K562 (cell line): ENCODE measurements at regions not wholly inside any gene's neighbourhood (a gene's known extent, or its start where the extent isn't known, plus 50 kb on each side); places are given as distances from the start of the nearest gene placed in this dataset.

Experiments used
- ATAC-seq: fragments of 200-7000 bp; cut with Tn5 transposase; 3 replicates; pipeline ENCODE4 v1.9.1; 2020; ENCODE audit warnings: moderate library complexity
- BruUV-seq: library from RNA; stranded (reverse); fragments of 400-500 nt; replicated peaks from 2 replicates; lab custom pipeline; 2021; lab: Mats Ljungman, UMichigan
- CTCF ChIA-PET: fragments of 300-600 bp; formaldehyde crosslinking; extraction: SDS; loops from one replicate; lab custom pipeline; 2021; ENCODE audit warnings: low intra/inter-chr PET ratio; lab: Yijun Ruan, JAX
- POLR2A ChIA-PET: fragments of 300-600, 350-650 bp; sonication (Branson Sonifier 250); formaldehyde crosslinking; extraction: SDS; loops from one replicate; lab custom pipeline; 2021; ENCODE audit warnings: antibody characterized with exemption, inconsistent platforms; lab: Yijun Ruan, JAX
- DNase-seq, 4 experiments: peaks; one replicate each; pipeline versions ENCODE4 v3.0.0 to v3.0.0-alpha.2; 2011 to 2018; ENCODE audit warnings: low spot score in 3 of 4, mixed read lengths in 3 of 4; ENCODE audit errors: extremely low read depth in 1 of 4
- FAIRE-seq: peaks from 2 replicates; lab custom pipeline; 2011; peaks lifted over from hg19 to GRCh38; lab: Jason Lieb, UNC
- H2AFZ ChIP-seq: 2 replicates; pipeline ENCODE4 v1.6.0; 2011; ENCODE audit warnings: low read depth, low read length, control low read depth, inconsistent platforms
- H3K27ac ChIP-seq: fragments of 200-600 bp; 3 replicates; pipeline ENCODE4 v1.8.0; 2011; ENCODE audit warnings: low read depth, mild to moderate bottlenecking, control low read depth, inconsistent platforms, low read length, moderate library complexity, mixed read lengths; ENCODE audit errors: extremely low read depth
- H3K27me3 ChIP-seq, 2 experiments: fragments of 300-600 bp in 1 of 2; 2 replicates in 1 of 2; 3 replicates in 1 of 2; pipeline versions ENCODE4 v1.6.0 to v1.8.0; 2011; ENCODE audit warnings: inconsistent platforms in 2 of 2, low read length in 2 of 2, mild to moderate bottlenecking in 1 of 2, mixed read lengths in 1 of 2, moderate library complexity in 1 of 2; ENCODE audit not compliant: control insufficient read depth in 2 of 2, insufficient read depth in 2 of 2
- H3K36me3 ChIP-seq: fragments of 300-600 bp; 3 replicates; pipeline ENCODE4 v1.8.0; 2011; ENCODE audit warnings: mild to moderate bottlenecking, low read length, inconsistent platforms; ENCODE audit not compliant: control insufficient read depth, insufficient read depth
- H3K4me1 ChIP-seq, 2 experiments: fragments of 200-600 bp in 1 of 2; replicated peaks in 1 of 2; 2 replicates in 1 of 2; 3 replicates in 1 of 2; pipeline versions ENCODE4 v1.5.1 to v1.8.0; 2011; ENCODE audit warnings: inconsistent platforms in 2 of 2, low read length in 2 of 2, mild to moderate bottlenecking in 1 of 2, mixed read lengths in 1 of 2, moderate library complexity in 1 of 2; ENCODE audit not compliant: control insufficient read depth in 2 of 2, insufficient read depth in 2 of 2
- H3K4me2 ChIP-seq: 2 replicates; pipeline ENCODE4 v1.6.1; 2011; ENCODE audit warnings: low read length, control low read depth, inconsistent platforms, mixed read lengths; ENCODE audit not compliant: insufficient read depth
- H3K4me3 ChIP-seq: fragments of 200-600 bp; sonication (generic), shearing (Covaris generic); 2 replicates; pipeline ENCODE4 v1.5.1; 2016; ENCODE audit warnings: control low read depth, inconsistent platforms
- H3K79me2 ChIP-seq: fragments of 200-600 bp; 3 replicates; pipeline ENCODE4 v1.8.0; 2011; ENCODE audit warnings: low read length, inconsistent platforms; ENCODE audit not compliant: control insufficient read depth, insufficient read depth
- H3K9ac ChIP-seq, 2 experiments: 2 replicates each; pipeline versions ENCODE4 v1.6.0 to v1.6.1; 2011; ENCODE audit warnings: low read depth in 2 of 2, low read length in 2 of 2, control low read depth in 1 of 2, inconsistent platforms in 1 of 2, mild to moderate bottlenecking in 1 of 2, mixed read lengths in 1 of 2; ENCODE audit not compliant: insufficient read depth in 1 of 2
- H3K9me1 ChIP-seq: one replicate; pipeline ENCODE4 v1.6.0; 2011; ENCODE audit warnings: inconsistent platforms, mild to moderate bottlenecking, low read length, moderate library complexity; ENCODE audit not compliant: control insufficient read depth, insufficient read depth
- H3K9me3 ChIP-seq: replicated peaks from 2 replicates; pipeline ENCODE4 v1.5.1; 2011; ENCODE audit warnings: low read depth, low read length, inconsistent platforms; ENCODE audit not compliant: control insufficient read depth, insufficient read depth
- H4K20me1 ChIP-seq: replicated peaks from 2 replicates; pipeline ENCODE4 v1.6.1; 2011; ENCODE audit warnings: low read length, inconsistent platforms, mixed read lengths; ENCODE audit not compliant: control insufficient read depth, insufficient read depth
- BACH1 ChIP-seq: fragments of 200-800 bp; sonication (Bioruptor generic); IDR thresholded peaks from 2 replicates; pipeline ENCODE4 v1.6.1; 2016; ENCODE audit warnings: missing genetic modification characterization, missing compliant biosample characterization
- BCL6 ChIP-seq: fragments of 250-450 bp; sonication (Bioruptor Pico); IDR thresholded peaks from 2 replicates; pipeline ENCODE4 v1.4.0; 2020
- CREB1 ChIP-seq, 2 experiments: sonication (generic) in 1 of 2; formaldehyde crosslinking in 1 of 2; IDR thresholded peaks; 2 replicates each; pipeline versions ENCODE4 v1.6.1 to v1.8.0; 2012 to 2022; ENCODE audit warnings: inconsistent platforms in 1 of 2, mild to moderate bottlenecking in 1 of 2, missing genetic modification reagents in 1 of 2, moderate library complexity in 1 of 2
- CREM ChIP-seq: IDR thresholded peaks from 2 replicates; pipeline ENCODE4 v1.6.1; 2014; ENCODE audit warnings: antibody characterized with exemption, low read depth
- FOXK2 ChIP-seq, 2 experiments: fragments of 450-650 bp; IDR thresholded peaks in 1 of 2; conservative IDR thresholded peaks in 1 of 2; 2 replicates each; pipeline ENCODE4 v1.6.1; 2016; ENCODE audit warnings: low read depth in 2 of 2, mild to moderate bottlenecking in 1 of 2
- HNRNPL ChIP-seq: fragments of 200-400 bp; formaldehyde crosslinking; IDR thresholded peaks from 2 replicates; pipeline ENCODE4 v1.6.1; 2017; ENCODE audit warnings: low read depth, mild to moderate bottlenecking, low read length
- JUND ChIP-seq, 2 experiments: IDR thresholded peaks; 2 replicates in 1 of 2; 3 replicates in 1 of 2; pipeline ENCODE4 v1.6.1; 2011; ENCODE audit warnings: borderline replicate concordance in 2 of 2, low read depth in 2 of 2, low read length in 2 of 2, improper control_type of control experiment in 1 of 2, missing biosample characterization in 1 of 2, missing genetic modification characterization in 1 of 2, missing genetic modification reagents in 1 of 2
- MED1 ChIP-seq: sonication (generic); formaldehyde crosslinking; IDR thresholded peaks from 2 replicates; pipeline ENCODE4 v1.8.1; 2023; ENCODE audit warnings: missing genetic modification reagents, borderline replicate concordance
- NFATC3 ChIP-seq: fragments of 450-650 bp; IDR thresholded peaks from 2 replicates; pipeline ENCODE4 v1.6.1; 2017; ENCODE audit warnings: mild to moderate bottlenecking
- NFIX ChIP-seq: fragments of 250-450 bp; sonication (Bioruptor Pico); IDR thresholded peaks from 2 replicates; pipeline ENCODE4 v1.4.0; 2020; ENCODE audit warnings: low read depth, mild to moderate bottlenecking, moderate library complexity
- OTX1 ChIP-seq: fragments of 450-650 bp; formaldehyde crosslinking; IDR thresholded peaks from 2 replicates; pipeline ENCODE4 v1.4.0; 2022; ENCODE audit warnings: mild to moderate bottlenecking
- POLR3A ChIP-seq: IDR thresholded peaks from 2 replicates; pipeline ENCODE4 v1.6.1; 2011; ENCODE audit warnings: borderline replicate concordance, mild to moderate bottlenecking, moderate library complexity; ENCODE audit not compliant: insufficient read length, insufficient read depth; ENCODE audit errors: extremely low read depth
- POLR3G ChIP-seq: IDR thresholded peaks from 2 replicates; pipeline ENCODE4 v1.6.1; 2011; ENCODE audit not compliant: insufficient read length, insufficient replicate concordance; ENCODE audit errors: extremely low read depth
- SLC30A9 ChIP-seq: fragments of 250-450 bp; sonication (Bioruptor Pico); IDR thresholded peaks from 2 replicates; pipeline ENCODE4 v1.8.0; 2022; ENCODE audit warnings: mild to moderate bottlenecking, moderate library complexity
- ZFP30 ChIP-seq: fragments of 250-450 bp; sonication (Bioruptor Pico); IDR thresholded peaks from 2 replicates; pipeline ENCODE4 v1.8.0; 2022; ENCODE audit warnings: moderate library complexity, mild to moderate bottlenecking, inconsistent platforms, borderline replicate concordance
- ZNF133 ChIP-seq: fragments of 250-450 bp; sonication (Bioruptor Pico); IDR thresholded peaks from 2 replicates; pipeline ENCODE4 v1.4.0; 2020; ENCODE audit warnings: mild to moderate bottlenecking
- ZNF224 ChIP-seq: sonication (generic); formaldehyde crosslinking; IDR thresholded peaks from 2 replicates; pipeline ENCODE4 v1.8.0; 2022; ENCODE audit warnings: mild to moderate bottlenecking, missing genetic modification reagents
- WGBS: fragments of 100-300 bp; shearing (Covaris generic); methylation state at CpG from one replicate; pipeline ENCODE4 v1.1.6; 2016; ENCODE audit warnings: low coverage, mixed read lengths; ENCODE audit not compliant: insufficient coverage; ENCODE audit errors: missing lambda C conversion rate; 5-methylcytosine and 5-hydroxymethylcytosine counted together
- in situ Hi-C: fragments of 300-500 bp; cut with MboI; formaldehyde crosslinking; loops from 4 replicates; pipeline ENCODE4 v1.15.0; 2018; ENCODE audit warnings: inconsistent platforms, mixed read lengths
- intact Hi-C: fragments of 100-400 bp; cut with micrococcal nuclease; formaldehyde crosslinking; loops from 2 replicates; pipeline ENCODE4 v1.14.2; 2022
- TF ChIP-seq, protein P1 (sequence below): fragments of 450-650 bp; formaldehyde crosslinking; IDR thresholded peaks from 2 replicates; pipeline ENCODE4 v1.4.0; 2020; ENCODE audit warnings: mild to moderate bottlenecking, mixed read lengths
- TF ChIP-seq, protein P2 (sequence below): fragments of 450-650 bp; IDR thresholded peaks from 2 replicates; pipeline ENCODE4 v1.6.1; 2017; ENCODE audit warnings: antibody characterized with exemption
- TF ChIP-seq, protein P3 (sequence below): fragments of 450-650 bp; IDR thresholded peaks from 2 replicates; pipeline ENCODE4 v1.6.1; 2016; ENCODE audit warnings: missing biosample characterization, missing genetic modification characterization

DNA sequence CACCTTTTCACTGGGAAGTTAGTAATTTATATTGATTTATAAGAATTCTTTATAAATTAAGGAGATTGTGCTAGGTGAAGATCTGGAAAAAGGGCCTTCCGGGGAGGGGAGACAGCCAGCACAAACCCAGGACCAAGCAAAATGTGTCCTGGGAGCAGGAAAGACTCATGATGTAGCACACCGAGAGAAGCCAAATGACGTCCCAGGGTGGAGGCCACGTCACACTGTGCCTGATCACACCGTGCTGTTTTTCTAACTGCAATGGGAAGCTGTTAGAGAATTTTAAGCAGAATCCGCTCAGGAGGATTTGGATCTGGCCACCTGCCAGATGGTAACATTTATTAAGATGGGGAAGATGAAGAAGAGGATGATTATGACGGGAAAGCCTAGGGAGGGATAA is 72.7 kb upstream of the AKAP12 start:
- Histone ChIP-seq H2AFZ (no peak overlapping the region), H3K9me1 (no peaks in the 10 kb centered on the region), H3K79me2 (no peaks in the 10 kb centered on the region), H3K27me3 (peaks cover 32 to 45% of the 10 kb centered on the region in 2 experiments), H3K9me3 (no peaks in the 10 kb centered on the region), H4K20me1 (no peaks in the 10 kb centered on the region), H3K9ac (no peak overlapping the region), H3K36me3 (no peaks in the 10 kb centered on the region), H3K4me2 (no peak overlapping the region), H3K27ac (no peak overlapping the region), H3K4me1 (no peaks in the 10 kb centered on the region), H3K4me3 (no peak overlapping the region)
- DNase-seq (no peak), ATAC-seq (no peak), FAIRE-seq (no peak)
- WGBS: 6% methylated on average over 7 of the region's 7 CpGs
- ChIA-PET POLR2A (no interaction called here), CTCF (no interaction called here)
- in situ Hi-C loops: no loop called here
- intact Hi-C loops: loop anchor here (5.0 kb wide), 1 partner anchor 155 kb away; no protein-coding TSS in a partner anchor
- BruUV-seq: no TSS peak
- TF ChIP-seq NFATC3 (no peak), CREB1 (IDR thresholded peaks at IDR 0.05) (peak; percentile 63; the same call in 1 of the 2 replicates), CREB1 (CRISPR knock-in tag; IDR thresholded peaks at IDR 0.05) (no peak), OTX1 (CRISPR knock-in tag) (no peak), SLC30A9 (no peak), ZFP30 (CRISPR knock-in tag) (no peak), MED1 (CRISPR knock-in tag) (no peak), HNRNPL (no peak), BCL6 (CRISPR knock-in tag) (no peak), JUND (IDR thresholded peaks at IDR 0.05; ENCODE audit: borderline replicate concordance, low read depth, low read length) (no peak), JUND (tag; IDR thresholded peaks at IDR 0.05; ENCODE audit: borderline replicate concordance, low read depth, low read length) (no peak), BACH1 (tag) (no peak), POLR3A (no peak), POLR3G (no peak), CREM (peak; percentile 50), NFIX (CRISPR knock-in tag) (0 out of 2 replicates have a peak, but pooled peaks have one; percentile 10), ZNF224 (CRISPR knock-in tag) (no peak), FOXK2 (conservative IDR thresholded peaks at IDR 0.05 in 1 of 2, IDR thresholded peaks at IDR 0.05 in 1 of 2; ENCODE audit: low read depth in 2 of 2) (no peak), ZNF133 (CRISPR knock-in tag) (no peak)
- TF ChIP-seq, protein P1, sequence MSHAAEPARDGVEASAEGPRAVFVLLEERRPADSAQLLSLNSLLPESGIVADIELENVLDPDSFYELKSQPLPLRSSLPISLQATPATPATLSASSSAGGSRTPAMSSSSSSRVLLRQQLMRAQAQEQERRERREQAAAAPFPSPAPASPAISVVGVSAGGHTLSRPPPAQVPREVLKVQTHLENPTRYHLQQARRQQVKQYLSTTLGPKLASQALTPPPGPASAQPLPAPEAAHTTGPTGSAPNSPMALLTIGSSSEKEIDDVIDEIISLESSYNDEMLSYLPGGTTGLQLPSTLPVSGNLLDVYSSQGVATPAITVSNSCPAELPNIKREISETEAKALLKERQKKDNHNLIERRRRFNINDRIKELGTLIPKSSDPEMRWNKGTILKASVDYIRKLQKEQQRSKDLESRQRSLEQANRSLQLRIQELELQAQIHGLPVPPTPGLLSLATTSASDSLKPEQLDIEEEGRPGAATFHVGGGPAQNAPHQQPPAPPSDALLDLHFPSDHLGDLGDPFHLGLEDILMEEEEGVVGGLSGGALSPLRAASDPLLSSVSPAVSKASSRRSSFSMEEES (CRISPR knock-in tag): no peak
- TF ChIP-seq, protein P2, sequence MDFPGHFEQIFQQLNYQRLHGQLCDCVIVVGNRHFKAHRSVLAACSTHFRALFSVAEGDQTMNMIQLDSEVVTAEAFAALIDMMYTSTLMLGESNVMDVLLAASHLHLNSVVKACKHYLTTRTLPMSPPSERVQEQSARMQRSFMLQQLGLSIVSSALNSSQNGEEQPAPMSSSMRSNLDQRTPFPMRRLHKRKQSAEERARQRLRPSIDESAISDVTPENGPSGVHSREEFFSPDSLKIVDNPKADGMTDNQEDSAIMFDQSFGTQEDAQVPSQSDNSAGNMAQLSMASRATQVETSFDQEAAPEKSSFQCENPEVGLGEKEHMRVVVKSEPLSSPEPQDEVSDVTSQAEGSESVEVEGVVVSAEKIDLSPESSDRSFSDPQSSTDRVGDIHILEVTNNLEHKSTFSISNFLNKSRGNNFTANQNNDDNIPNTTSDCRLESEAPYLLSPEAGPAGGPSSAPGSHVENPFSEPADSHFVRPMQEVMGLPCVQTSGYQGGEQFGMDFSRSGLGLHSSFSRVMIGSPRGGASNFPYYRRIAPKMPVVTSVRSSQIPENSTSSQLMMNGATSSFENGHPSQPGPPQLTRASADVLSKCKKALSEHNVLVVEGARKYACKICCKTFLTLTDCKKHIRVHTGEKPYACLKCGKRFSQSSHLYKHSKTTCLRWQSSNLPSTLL: no peak
- TF ChIP-seq, protein P3, sequence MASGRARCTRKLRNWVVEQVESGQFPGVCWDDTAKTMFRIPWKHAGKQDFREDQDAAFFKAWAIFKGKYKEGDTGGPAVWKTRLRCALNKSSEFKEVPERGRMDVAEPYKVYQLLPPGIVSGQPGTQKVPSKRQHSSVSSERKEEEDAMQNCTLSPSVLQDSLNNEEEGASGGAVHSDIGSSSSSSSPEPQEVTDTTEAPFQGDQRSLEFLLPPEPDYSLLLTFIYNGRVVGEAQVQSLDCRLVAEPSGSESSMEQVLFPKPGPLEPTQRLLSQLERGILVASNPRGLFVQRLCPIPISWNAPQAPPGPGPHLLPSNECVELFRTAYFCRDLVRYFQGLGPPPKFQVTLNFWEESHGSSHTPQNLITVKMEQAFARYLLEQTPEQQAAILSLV (tag): no peak
